SJCRH30 (cell line): ENCODE measurements at regions not wholly inside any gene's neighbourhood (a gene's known extent, or its start where the extent isn't known, plus 50 kb on each side); places are given as distances from the start of the nearest gene placed in this dataset.
"Not testable (repeated sequence)": the region's sequence is repeated elsewhere in the genome, so short reads cannot be mapped to it uniquely, and the experiment has no call there.

Source experiments
- DNase-seq, 2 experiments: peaks; one replicate each; pipeline ENCODE4 v3.0.0-alpha.2; 2015 to 2020
- H3K27ac ChIP-seq: fragments of 250-450 bp; sonication (Bioruptor Pico); 2 replicates; pipeline ENCODE4 v1.5.1; 2020; ENCODE audit warnings: mild to moderate bottlenecking, moderate library complexity
- H3K27me3 ChIP-seq: fragments of 250-450 bp; sonication (Bioruptor Pico); 2 replicates; pipeline ENCODE4 v1.5.1; 2020; ENCODE audit warnings: mild to moderate bottlenecking, moderate library complexity
- H3K36me3 ChIP-seq: fragments of 250-450 bp; sonication (Bioruptor Pico); 2 replicates; pipeline ENCODE4 v1.5.1; 2020; ENCODE audit warnings: mild to moderate bottlenecking, moderate library complexity
- H3K4me1 ChIP-seq: fragments of 250-450 bp; sonication (Bioruptor Pico); 2 replicates; pipeline ENCODE4 v1.5.1; 2020; ENCODE audit warnings: mild to moderate bottlenecking, moderate library complexity
- H3K4me3 ChIP-seq: fragments of 250-450 bp; sonication (Bioruptor Pico); 2 replicates; pipeline ENCODE4 v1.5.1; 2020; ENCODE audit warnings: mild to moderate bottlenecking, moderate library complexity
- H3K9me3 ChIP-seq: fragments of 250-450 bp; sonication (Bioruptor Pico); replicated peaks from 2 replicates; pipeline ENCODE4 v1.5.1; 2020; ENCODE audit warnings: mild to moderate bottlenecking, moderate library complexity

- no peak overlapping the region for H3K27ac ChIP-seq
- H3K36me3 ChIP-seq: no peaks in the 10 kb centered on the region
- H3K27me3 ChIP-seq: no peaks in the 10 kb centered on the region
- H3K9me3 ChIP-seq: no peaks in the 10 kb centered on the region
- no peak for DNase-seq
- no peaks in the 10 kb centered on the region for H3K4me1 ChIP-seq
- H3K4me3 ChIP-seq: no peak overlapping the region
Measured at GRCh38 chr11:57871231-57871630, 109.6 kb downstream of the CTNND1 start.

- no peak overlapping the region for H3K4me3 ChIP-seq
- no peaks in the 10 kb centered on the region for H3K9me3 ChIP-seq
- no peak overlapping the region for H3K27ac ChIP-seq
- no peaks in the 10 kb centered on the region for H3K36me3 ChIP-seq
- H3K4me1 ChIP-seq: no peaks in the 10 kb centered on the region
- H3K27me3 ChIP-seq: no peaks in the 10 kb centered on the region
- DNase-seq: no peak
Measured at GRCh38 chr11:57873196-57873911, 111.8 kb downstream of the CTNND1 start.

GRCh38 chr11:57874981-57875380 lies 113.4 kb downstream of the CTNND1 start:
- Histone ChIP-seq H3K4me1 (no peaks in the 10 kb centered on the region), H3K27ac (no peak overlapping the region), H3K36me3 (no peaks in the 10 kb centered on the region), H3K9me3 (no peaks in the 10 kb centered on the region), H3K4me3 (no peak overlapping the region), H3K27me3 (no peaks in the 10 kb centered on the region)
- DNase-seq: no peak

GRCh38 chr11:57881647-57882046 lies 120.0 kb downstream of the CTNND1 start:
- DNase-seq: no peak
- Histone ChIP-seq H3K36me3 (no peaks in the 10 kb centered on the region), H3K4me1 (no peaks in the 10 kb centered on the region), H3K27me3 (no peaks in the 10 kb centered on the region), H3K9me3 (no peaks in the 10 kb centered on the region), H3K27ac (no peak overlapping the region), H3K4me3 (no peak overlapping the region)

GRCh38 chr11:57883630-57884029 lies 122.0 kb downstream of the CTNND1 start:
- H3K4me1 ChIP-seq: no peaks in the 10 kb centered on the region
- H3K4me3 ChIP-seq: no peak overlapping the region
- no peak overlapping the region for H3K27ac ChIP-seq
- no peak for DNase-seq
- no peaks in the 10 kb centered on the region for H3K9me3 ChIP-seq
- no peaks in the 10 kb centered on the region for H3K27me3 ChIP-seq
- no peaks in the 10 kb centered on the region for H3K36me3 ChIP-seq

GRCh38 chr11:57885298-57886050 lies 123.9 kb downstream of the CTNND1 start:
- Histone ChIP-seq H3K4me3 (no peak overlapping the region), H3K4me1 (no peaks in the 10 kb centered on the region), H3K36me3 (no peaks in the 10 kb centered on the region), H3K27ac (no peak overlapping the region), H3K9me3 (no peaks in the 10 kb centered on the region), H3K27me3 (no peaks in the 10 kb centered on the region)
- peak; percentile 23 to 51 for DNase-seq

- Histone ChIP-seq H3K36me3 (no peaks in the 10 kb centered on the region), H3K27ac (no peak overlapping the region), H3K4me3 (no peak overlapping the region), H3K27me3 (no peaks in the 10 kb centered on the region), H3K9me3 (no peaks in the 10 kb centered on the region), H3K4me1 (no peaks in the 10 kb centered on the region)
- no peak for DNase-seq
Measured at GRCh38 chr11:57888386-57888785, 126.8 kb downstream of the CTNND1 start.

- Histone ChIP-seq H3K9me3 (no peaks in the 10 kb centered on the region), H3K27ac (no peak overlapping the region), H3K4me1 (no peaks in the 10 kb centered on the region), H3K4me3 (no peak overlapping the region), H3K27me3 (no peaks in the 10 kb centered on the region), H3K36me3 (no peaks in the 10 kb centered on the region)
- DNase-seq: no peak
Measured at GRCh38 chr11:57890521-57890920, 128.9 kb downstream of the CTNND1 start.

- not testable (repeated sequence) for H3K36me3 ChIP-seq, H3K4me1 ChIP-seq, H3K27ac ChIP-seq, H3K9me3 ChIP-seq, H3K27me3 ChIP-seq, H3K4me3 ChIP-seq, DNase-seq
Measured at GRCh38 chr11:57893200-57893599, 130.5 kb upstream of the OR9Q1 start.

- DNase-seq: no peak
- H3K4me1 ChIP-seq: no peaks in the 10 kb centered on the region
Measured at GRCh38 chr11:57896361-57897145, 127.1 kb upstream of the OR9Q1 start.

GRCh38 chr11:57899378-57899777 lies 124.3 kb upstream of the OR9Q1 start:
- no peak overlapping the region for H3K4me3 ChIP-seq
- no peak overlapping the region for H3K27ac ChIP-seq
- DNase-seq: no peak
- no peaks in the 10 kb centered on the region for H3K27me3 ChIP-seq
- no peaks in the 10 kb centered on the region for H3K9me3 ChIP-seq
- H3K36me3 ChIP-seq: no peaks in the 10 kb centered on the region
- peaks cover 10% of the 10 kb centered on the region for H3K4me1 ChIP-seq

More at GRCh38 chr11:57896361-57897145, 127.1 kb upstream of the OR9Q1 start:
- no peak overlapping the region for H3K4me3 ChIP-seq
- no peak overlapping the region for H3K27ac ChIP-seq
- no peaks in the 10 kb centered on the region for H3K27me3 ChIP-seq
- H3K9me3 ChIP-seq: no peaks in the 10 kb centered on the region
- no peaks in the 10 kb centered on the region for H3K36me3 ChIP-seq

- H3K4me3 ChIP-seq: no peak overlapping the region
- H3K36me3 ChIP-seq: no peaks in the 10 kb centered on the region
- H3K9me3 ChIP-seq: no peaks in the 10 kb centered on the region
- DNase-seq: no peak
- H3K4me1 ChIP-seq: peaks cover 10% of the 10 kb centered on the region
- H3K27ac ChIP-seq: no peak overlapping the region
- H3K27me3 ChIP-seq: no peaks in the 10 kb centered on the region
Measured at GRCh38 chr11:57900320-57900719, 123.4 kb upstream of the OR9Q1 start.

GRCh38 chr11:57901278-57901677 lies 122.4 kb upstream of the OR9Q1 start:
- DNase-seq: no peak
- H3K27ac ChIP-seq: no peak overlapping the region
- H3K9me3 ChIP-seq: 0 out of 2 replicates have a peak, but pooled peaks cover 3% of the 10 kb centered on the region

GRCh38 chr11:57901756-57902155 lies 121.9 kb upstream of the OR9Q1 start:
- Histone ChIP-seq H3K27me3 (no peaks in the 10 kb centered on the region), H3K9me3 (0 out of 2 replicates have a peak, but pooled peaks cover 3% of the 10 kb centered on the region), H3K27ac (no peak overlapping the region), H3K4me1 (peaks cover 10% of the 10 kb centered on the region), H3K36me3 (no peaks in the 10 kb centered on the region), H3K4me3 (no peak overlapping the region)
- DNase-seq: no peak

More at GRCh38 chr11:57901278-57901677, 122.4 kb upstream of the OR9Q1 start:
- H3K36me3 ChIP-seq: no peaks in the 10 kb centered on the region
- H3K4me3 ChIP-seq: no peak overlapping the region
- no peaks in the 10 kb centered on the region for H3K27me3 ChIP-seq
- H3K4me1 ChIP-seq: peaks cover 10% of the 10 kb centered on the region

GRCh38 chr11:57903011-57903410 lies 120.7 kb upstream of the OR9Q1 start:
- H3K27me3 ChIP-seq: no peaks in the 10 kb centered on the region
- 0 out of 2 replicates have a peak, but pooled peaks cover 3% of the 10 kb centered on the region for H3K9me3 ChIP-seq
- H3K27ac ChIP-seq: no peak overlapping the region
- no peak overlapping the region for H3K4me3 ChIP-seq
- H3K4me1 ChIP-seq: peaks cover 10% of the 10 kb centered on the region
- no peaks in the 10 kb centered on the region for H3K36me3 ChIP-seq
- DNase-seq: no peak
